HL-60 (cell line): ENCODE measurements at regions not wholly inside any gene's neighbourhood (a gene's known extent, or its start where the extent isn't known, plus 50 kb on each side); places are given as distances from the start of the nearest gene placed in this dataset.

Source experiments
- DNase-seq, 2 experiments: peaks; one replicate each; pipeline ENCODE4 v3.0.0-alpha.2; 2010 to 2020; ENCODE audit warnings: low read depth in 1 of 2, low spot score in 1 of 2
- H3K27ac ChIP-seq: fragments of 250-450 bp; sonication (Bioruptor Pico); replicated peaks from 2 replicates; pipeline ENCODE4 v1.5.1; 2020; ENCODE audit warnings: mild to moderate bottlenecking, moderate library complexity
- H3K27me3 ChIP-seq: fragments of 250-450 bp; sonication (Bioruptor Pico); 2 replicates; pipeline ENCODE4 v1.5.1; 2021; ENCODE audit warnings: mild to moderate bottlenecking, moderate library complexity; ENCODE audit not compliant: insufficient read depth, poor library complexity, severe bottlenecking
- H3K4me3 ChIP-seq: replicated peaks from 2 replicates; pipeline ENCODE4 v1.5.1; 2011; ENCODE audit warnings: mild to moderate bottlenecking, control low read depth, low read length; ENCODE audit not compliant: insufficient read depth
- GABPA ChIP-seq: IDR thresholded peaks from 2 replicates; pipeline ENCODE4 v1.6.1; 2012; ENCODE audit warnings: low read depth
- POLR2AphosphoS5 ChIP-seq: IDR thresholded peaks from 2 replicates; pipeline ENCODE4 v1.6.1; 2012; ENCODE audit warnings: low read depth
- SPI1 ChIP-seq: IDR thresholded peaks from 2 replicates; pipeline ENCODE4 v1.6.1; 2012; ENCODE audit warnings: low read depth, mild to moderate bottlenecking, borderline replicate concordance
- TF ChIP-seq, protein P1 (sequence below): IDR thresholded peaks from one replicate; pipeline ENCODE4 v1.5.1; 2011; ENCODE audit warnings: low read length, control low read depth, inconsistent platforms; ENCODE audit not compliant: insufficient read depth
- TF ChIP-seq, protein P2 (sequence below): IDR thresholded peaks from 2 replicates; pipeline ENCODE4 v1.6.1; 2012; ENCODE audit warnings: low read depth; ENCODE audit not compliant: insufficient replicate concordance

DNA sequence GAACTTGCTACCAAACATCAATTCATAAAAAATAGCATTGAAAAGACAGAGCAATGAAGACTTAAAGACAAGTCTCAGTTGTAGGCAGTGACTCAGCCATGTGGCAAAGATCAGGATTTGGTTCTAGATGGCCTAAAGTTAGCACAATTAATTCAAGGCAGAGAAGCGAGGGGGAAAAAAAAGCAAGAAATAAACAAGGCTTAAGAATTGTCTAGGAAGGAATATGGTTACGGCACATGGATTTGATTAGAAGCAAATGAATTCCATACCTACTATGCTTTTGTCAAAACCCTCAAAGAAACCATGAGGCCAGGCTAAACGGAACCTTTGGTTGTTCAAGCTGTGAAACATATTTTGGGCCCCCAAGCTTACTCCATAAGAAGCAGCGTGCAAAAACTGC is 362.2 kb upstream of the KCNH7 start:
- DNase-seq = no peak
- Histone ChIP-seq H3K4me3 (no peak overlapping the region), H3K27ac (no peak overlapping the region), H3K27me3 (peaks cover 2% of the 10 kb centered on the region)
- TF ChIP-seq, protein P1, sequence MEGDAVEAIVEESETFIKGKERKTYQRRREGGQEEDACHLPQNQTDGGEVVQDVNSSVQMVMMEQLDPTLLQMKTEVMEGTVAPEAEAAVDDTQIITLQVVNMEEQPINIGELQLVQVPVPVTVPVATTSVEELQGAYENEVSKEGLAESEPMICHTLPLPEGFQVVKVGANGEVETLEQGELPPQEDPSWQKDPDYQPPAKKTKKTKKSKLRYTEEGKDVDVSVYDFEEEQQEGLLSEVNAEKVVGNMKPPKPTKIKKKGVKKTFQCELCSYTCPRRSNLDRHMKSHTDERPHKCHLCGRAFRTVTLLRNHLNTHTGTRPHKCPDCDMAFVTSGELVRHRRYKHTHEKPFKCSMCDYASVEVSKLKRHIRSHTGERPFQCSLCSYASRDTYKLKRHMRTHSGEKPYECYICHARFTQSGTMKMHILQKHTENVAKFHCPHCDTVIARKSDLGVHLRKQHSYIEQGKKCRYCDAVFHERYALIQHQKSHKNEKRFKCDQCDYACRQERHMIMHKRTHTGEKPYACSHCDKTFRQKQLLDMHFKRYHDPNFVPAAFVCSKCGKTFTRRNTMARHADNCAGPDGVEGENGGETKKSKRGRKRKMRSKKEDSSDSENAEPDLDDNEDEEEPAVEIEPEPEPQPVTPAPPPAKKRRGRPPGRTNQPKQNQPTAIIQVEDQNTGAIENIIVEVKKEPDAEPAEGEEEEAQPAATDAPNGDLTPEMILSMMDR = no peak
- no peak for TF ChIP-seq SPI1
- TF ChIP-seq, protein P2, sequence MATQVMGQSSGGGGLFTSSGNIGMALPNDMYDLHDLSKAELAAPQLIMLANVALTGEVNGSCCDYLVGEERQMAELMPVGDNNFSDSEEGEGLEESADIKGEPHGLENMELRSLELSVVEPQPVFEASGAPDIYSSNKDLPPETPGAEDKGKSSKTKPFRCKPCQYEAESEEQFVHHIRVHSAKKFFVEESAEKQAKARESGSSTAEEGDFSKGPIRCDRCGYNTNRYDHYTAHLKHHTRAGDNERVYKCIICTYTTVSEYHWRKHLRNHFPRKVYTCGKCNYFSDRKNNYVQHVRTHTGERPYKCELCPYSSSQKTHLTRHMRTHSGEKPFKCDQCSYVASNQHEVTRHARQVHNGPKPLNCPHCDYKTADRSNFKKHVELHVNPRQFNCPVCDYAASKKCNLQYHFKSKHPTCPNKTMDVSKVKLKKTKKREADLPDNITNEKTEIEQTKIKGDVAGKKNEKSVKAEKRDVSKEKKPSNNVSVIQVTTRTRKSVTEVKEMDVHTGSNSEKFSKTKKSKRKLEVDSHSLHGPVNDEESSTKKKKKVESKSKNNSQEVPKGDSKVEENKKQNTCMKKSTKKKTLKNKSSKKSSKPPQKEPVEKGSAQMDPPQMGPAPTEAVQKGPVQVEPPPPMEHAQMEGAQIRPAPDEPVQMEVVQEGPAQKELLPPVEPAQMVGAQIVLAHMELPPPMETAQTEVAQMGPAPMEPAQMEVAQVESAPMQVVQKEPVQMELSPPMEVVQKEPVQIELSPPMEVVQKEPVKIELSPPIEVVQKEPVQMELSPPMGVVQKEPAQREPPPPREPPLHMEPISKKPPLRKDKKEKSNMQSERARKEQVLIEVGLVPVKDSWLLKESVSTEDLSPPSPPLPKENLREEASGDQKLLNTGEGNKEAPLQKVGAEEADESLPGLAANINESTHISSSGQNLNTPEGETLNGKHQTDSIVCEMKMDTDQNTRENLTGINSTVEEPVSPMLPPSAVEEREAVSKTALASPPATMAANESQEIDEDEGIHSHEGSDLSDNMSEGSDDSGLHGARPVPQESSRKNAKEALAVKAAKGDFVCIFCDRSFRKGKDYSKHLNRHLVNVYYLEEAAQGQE = no peak
- TF ChIP-seq GABPA = no peak
- no peak for TF ChIP-seq POLR2AphosphoS5

DNA sequence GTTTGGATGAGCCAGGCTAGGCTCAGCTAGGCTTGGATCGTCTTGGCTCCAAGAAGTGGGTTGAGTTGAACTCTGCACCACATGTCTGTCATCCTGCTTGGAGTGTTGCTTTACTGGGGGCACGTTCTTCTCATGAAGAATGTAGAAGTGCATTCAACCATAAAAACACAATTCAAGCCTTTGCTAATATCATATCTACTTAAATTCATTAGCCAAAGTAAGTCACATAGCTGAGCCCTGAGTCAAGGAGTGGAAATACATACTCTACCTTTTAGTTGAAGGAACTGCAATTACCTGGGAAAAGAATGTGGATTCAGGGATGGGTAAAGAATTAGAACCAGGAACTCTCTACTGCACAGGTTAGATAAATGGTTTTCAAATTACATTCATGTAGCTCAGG is 360.4 kb upstream of the KCNH7 start:
- DNase-seq = no peak
- no peak overlapping the region for H3K4me3 ChIP-seq
- TF ChIP-seq, protein P1 = no peak
- TF ChIP-seq GABPA (no peak), POLR2AphosphoS5 (no peak), SPI1 (no peak)
- TF ChIP-seq, protein P2 = no peak
- no peak overlapping the region for H3K27ac ChIP-seq
- H3K27me3 ChIP-seq = peaks cover 2% of the 10 kb centered on the region

DNA sequence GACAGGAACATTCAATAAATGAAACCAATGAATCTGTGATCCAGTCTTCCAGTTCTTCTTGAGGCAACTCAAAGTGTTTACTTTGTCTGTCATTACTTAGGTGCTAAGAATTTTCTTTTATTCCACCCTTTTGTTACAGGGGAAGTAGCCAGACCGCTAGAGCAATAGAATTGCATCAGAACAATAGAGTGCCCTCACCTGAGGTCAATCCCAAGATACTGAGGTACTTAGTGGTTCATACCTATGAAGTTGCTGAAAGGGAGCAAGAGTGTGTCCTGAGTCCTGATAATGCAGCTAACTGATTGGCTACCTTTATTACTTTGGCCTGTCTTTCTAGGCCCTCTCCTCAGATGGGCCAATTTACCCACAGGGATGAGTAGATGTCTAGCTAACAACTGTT is 359.4 kb upstream of the KCNH7 start:
- TF ChIP-seq, protein P1 = no peak
- TF ChIP-seq, protein P2 = no peak
- no peak for TF ChIP-seq SPI1
- TF ChIP-seq POLR2AphosphoS5 = no peak
- no peak for TF ChIP-seq GABPA
- Histone ChIP-seq H3K27me3 (peaks cover 2% of the 10 kb centered on the region), H3K27ac (no peak overlapping the region), H3K4me3 (no peak overlapping the region)
- DNase-seq = no peak
